H1 (cell line): ENCODE measurements at regions not wholly inside any gene's neighbourhood (a gene's known extent, or its start where the extent isn't known, plus 50 kb on each side); places are given as distances from the start of the nearest gene placed in this dataset.

Source experiments
- CTCF ChIA-PET: fragments of 300-600 bp; sonication (Branson Sonifier 250); formaldehyde crosslinking; loops from one replicate; lab custom pipeline; 2021; ENCODE audit not compliant: partially characterized antibody; lab: Charles Lee
- POLR2A ChIA-PET: fragments of 300-600 bp; sonication (Branson Sonifier 250); formaldehyde crosslinking; loops from one replicate; lab custom pipeline; 2021; ENCODE audit warnings: inconsistent platforms; ENCODE audit not compliant: partially characterized antibody; lab: Charles Lee
- DNase-seq, 2 experiments: peaks; one replicate each; pipeline versions ENCODE4 v3.0.0 to v3.0.0-alpha.2; 2010 to 2022; ENCODE audit warnings: low spot score in 2 of 2, low read depth in 1 of 2, mixed read lengths in 1 of 2
- FAIRE-seq: peaks from 2 replicates; lab custom pipeline; 2011; peaks lifted over from hg19 to GRCh38; lab: Jason Lieb, UNC
- H2AFZ ChIP-seq: 2 replicates; pipeline ENCODE4 v1.8.1; 2012; ENCODE audit warnings: low read length, inconsistent platforms
- H2AK5ac ChIP-seq: 2 replicates; pipeline ENCODE4 v1.6.1; 2013; ENCODE audit warnings: low read depth, low read length
- H2BK120ac ChIP-seq: replicated peaks from 2 replicates; pipeline ENCODE3; 2013; ENCODE audit warnings: low read depth, low read length, inconsistent platforms
- H2BK12ac ChIP-seq: 2 replicates; pipeline ENCODE4 v1.6.1; 2013; ENCODE audit warnings: low read depth, low read length
- H2BK15ac ChIP-seq: 2 replicates; pipeline ENCODE4 v1.6.1; 2013; ENCODE audit warnings: low read length
- H2BK20ac ChIP-seq: 2 replicates; pipeline ENCODE4 v1.6.1; 2013; ENCODE audit warnings: low read length
- H2BK5ac ChIP-seq: 2 replicates; pipeline ENCODE4 v1.6.1; 2013; ENCODE audit warnings: low read depth, low read length
- H3K14ac ChIP-seq: 2 replicates; pipeline ENCODE4 v1.6.1; 2013; ENCODE audit warnings: inconsistent platforms; ENCODE audit not compliant: insufficient read length
- H3K18ac ChIP-seq: 2 replicates; pipeline ENCODE4 v1.6.1; 2013; ENCODE audit warnings: low read length; ENCODE audit errors: extremely low read depth
- H3K23ac ChIP-seq: 2 replicates; pipeline ENCODE4 v1.6.1; 2013; ENCODE audit warnings: inconsistent platforms; ENCODE audit not compliant: insufficient read length
- H3K23me2 ChIP-seq: 2 replicates; pipeline ENCODE4 v1.6.1; 2013; ENCODE audit warnings: low read depth, low read length
- H3K27ac ChIP-seq: 2 replicates; pipeline ENCODE4 v1.6.1; 2011; ENCODE audit warnings: low read depth, low read length, inconsistent platforms
- H3K27me3 ChIP-seq, 4 experiments: replicated peaks in 1 of 4; 1 replicate in 1 of 4; 2 replicates in 3 of 4; pipeline versions ENCODE4 v1.6.1 to v1.8.1; 2011 to 2013; ENCODE audit warnings: low read length in 3 of 4, mild to moderate bottlenecking in 3 of 4, inconsistent platforms in 2 of 4, mixed read lengths in 2 of 4, moderate library complexity in 1 of 4; ENCODE audit not compliant: control insufficient read depth in 3 of 4, insufficient read depth in 3 of 4; ENCODE audit errors: extremely low read depth in 1 of 4
- H3K36me3 ChIP-seq, 4 experiments: 2 replicates each; pipeline versions ENCODE4 v1.6.1 to v1.8.1; 2011 to 2013; ENCODE audit warnings: mild to moderate bottlenecking in 4 of 4, low read length in 3 of 4, moderate library complexity in 2 of 4, control low read depth in 1 of 4, inconsistent platforms in 1 of 4; ENCODE audit not compliant: insufficient read depth in 4 of 4, control insufficient read depth in 2 of 4
- H3K4ac ChIP-seq: replicated peaks from 2 replicates; pipeline ENCODE3; 2013; ENCODE audit warnings: low read length, low read depth, mixed read lengths, inconsistent platforms; ENCODE audit not compliant: insufficient read length
- H3K4me1 ChIP-seq, 4 experiments: replicated peaks in 1 of 4; 1 replicate in 1 of 4; 2 replicates in 3 of 4; pipeline versions ENCODE4 v1.6.1 to v1.8.1; 2011 to 2013; ENCODE audit warnings: low read length in 3 of 4, inconsistent platforms in 2 of 4, mixed read lengths in 1 of 4; ENCODE audit not compliant: insufficient read depth in 4 of 4, control insufficient read depth in 3 of 4
- H3K4me2 ChIP-seq, 2 experiments: 2 replicates each; pipeline versions ENCODE4 v1.6.1 to v1.8.1; 2011 to 2013; ENCODE audit warnings: low read depth in 2 of 2, low read length in 2 of 2, control low read depth in 1 of 2, inconsistent platforms in 1 of 2, mild to moderate bottlenecking in 1 of 2; ENCODE audit not compliant: insufficient read depth in 1 of 2
- H3K4me3 ChIP-seq, 4 experiments: fragments of 200-600, 300-600 bp in 1 of 4; sonication (generic), shearing (Covaris generic), sonication (Bioruptor Twin) in 1 of 4; 2 replicates each; pipeline versions ENCODE4 v1.5.1 to v1.8.1; 2011 to 2016; ENCODE audit warnings: low read length in 4 of 4, low read depth in 3 of 4, control low read depth in 2 of 4, inconsistent platforms in 2 of 4, mild to moderate bottlenecking in 2 of 4, mixed read lengths in 1 of 4, moderate library complexity in 1 of 4; ENCODE audit not compliant: insufficient read depth in 2 of 4; ENCODE audit errors: extremely low read depth in 1 of 4
- H3K56ac ChIP-seq: replicated peaks from 2 replicates; pipeline ENCODE3; 2013; ENCODE audit warnings: low read depth, mild to moderate bottlenecking, mixed read lengths, low read length, inconsistent platforms; ENCODE audit not compliant: insufficient read length
- H3K79me1 ChIP-seq: 2 replicates; pipeline ENCODE4 v1.6.1; 2013; ENCODE audit warnings: low read depth, low read length, control low read depth
- H3K79me2 ChIP-seq, 2 experiments: 2 replicates each; pipeline versions ENCODE4 v1.6.1 to v1.8.1; 2012 to 2013; ENCODE audit warnings: low read length in 2 of 2, mild to moderate bottlenecking in 2 of 2, inconsistent platforms in 1 of 2; ENCODE audit not compliant: insufficient read depth in 2 of 2, control insufficient read depth in 1 of 2
- H3K9ac ChIP-seq, 4 experiments: replicated peaks in 1 of 4; 1 replicate in 1 of 4; 2 replicates in 3 of 4; pipeline versions ENCODE4 v1.6.1 to v1.8.1; 2011 to 2013; ENCODE audit warnings: low read depth in 3 of 4, low read length in 3 of 4, control low read depth in 2 of 4, mild to moderate bottlenecking in 2 of 4, moderate library complexity in 2 of 4, inconsistent platforms in 1 of 4; ENCODE audit errors: extremely low read depth in 1 of 4
- H3K9me3 ChIP-seq, 2 experiments: 2 replicates each; pipeline versions ENCODE4 v1.6.1 to v1.8.1; 2012 to 2013; ENCODE audit warnings: mild to moderate bottlenecking in 2 of 2, moderate library complexity in 2 of 2, control low read depth in 1 of 2, inconsistent platforms in 1 of 2, low read depth in 1 of 2, low read length in 1 of 2, mixed read lengths in 1 of 2; ENCODE audit not compliant: insufficient read depth in 2 of 2
- H4K20me1 ChIP-seq, 2 experiments: replicated peaks in 1 of 2; 2 replicates each; pipeline versions ENCODE3 to v1.8.1; 2011 to 2013; ENCODE audit warnings: inconsistent platforms in 2 of 2, low read length in 2 of 2, mild to moderate bottlenecking in 1 of 2; ENCODE audit not compliant: insufficient read depth in 2 of 2, control insufficient read depth in 1 of 2
- H4K5ac ChIP-seq: 2 replicates; pipeline ENCODE4 v1.6.1; 2013; ENCODE audit warnings: low read length, low read depth, mixed read lengths, inconsistent platforms; ENCODE audit not compliant: insufficient read length
- H4K8ac ChIP-seq: 2 replicates; pipeline ENCODE4 v1.8.0; 2013; ENCODE audit warnings: mild to moderate bottlenecking, moderate library complexity, low read length, inconsistent platforms; ENCODE audit not compliant: insufficient read depth; ENCODE audit errors: extremely low read depth
- H4K91ac ChIP-seq: replicated peaks from 2 replicates; pipeline ENCODE3; 2013; ENCODE audit warnings: low read length, mixed read lengths, inconsistent platforms; ENCODE audit not compliant: insufficient read length
- E2F6 ChIP-seq: IDR thresholded peaks from 2 replicates; pipeline ENCODE4 v1.6.1; 2012; ENCODE audit warnings: inconsistent platforms
- EZH2 ChIP-seq: fragments of 200-600 bp; sonication (generic); IDR thresholded peaks from 2 replicates; pipeline ENCODE4 v1.7.1; 2012; ENCODE audit warnings: low read depth, mild to moderate bottlenecking, moderate library complexity, low read length, inconsistent platforms; ENCODE audit not compliant: severe bottlenecking
- JUND ChIP-seq: IDR thresholded peaks from 2 replicates; pipeline ENCODE4 v1.6.1; 2011; ENCODE audit warnings: mild to moderate bottlenecking, improper control_type of control experiment, low read length
- MAFK ChIP-seq: IDR thresholded peaks from 2 replicates; pipeline ENCODE4 v1.6.1; 2012; ENCODE audit warnings: low read depth, mild to moderate bottlenecking, improper control_type of control experiment, low read length
- MAX ChIP-seq: IDR thresholded peaks from 2 replicates; pipeline ENCODE4 v1.6.1; 2012; ENCODE audit warnings: inconsistent platforms
- NANOG ChIP-seq: IDR thresholded peaks from 2 replicates; pipeline ENCODE4 v1.6.1; 2011; ENCODE audit warnings: low read length, low read depth, mild to moderate bottlenecking, inconsistent platforms; ENCODE audit not compliant: insufficient read depth, poor library complexity, severe bottlenecking
- NRF1 ChIP-seq: IDR thresholded peaks from 2 replicates; pipeline ENCODE4 v1.6.1; 2011; ENCODE audit warnings: mild to moderate bottlenecking, low read depth, low read length, improper control_type of control experiment
- RNF2 ChIP-seq: fragments of 200-900, 300-1000 bp; sonication (generic); IDR thresholded peaks from 2 replicates; pipeline ENCODE4 v1.7.1; 2016; ENCODE audit warnings: borderline replicate concordance, low read depth, mild to moderate bottlenecking, antibody characterized with exemption, low read length; ENCODE audit not compliant: poor library complexity, severe bottlenecking; ENCODE audit errors: missing control alignments
- SRF ChIP-seq: IDR thresholded peaks from 2 replicates; pipeline ENCODE4 v1.6.1; 2011; ENCODE audit warnings: mild to moderate bottlenecking, low read depth, low read length, moderate library complexity
- TBP ChIP-seq: IDR thresholded peaks from 2 replicates; pipeline ENCODE4 v1.6.1; 2011; ENCODE audit warnings: low read depth, low read length, improper control_type of control experiment
- USF2 ChIP-seq: IDR thresholded peaks from 2 replicates; pipeline ENCODE4 v1.6.1; 2011; ENCODE audit warnings: low read length, improper control_type of control experiment
- WGBS, 2 experiments: shearing (Covaris generic) in 1 of 2; methylation state at CpG; one replicate each; pipeline versions ENCODE4 v1.1.6 to v1.1.7; 2013 to 2015; ENCODE audit warnings: low lambda C conversion rate in 2 of 2, mixed read lengths in 2 of 2, inconsistent platforms in 1 of 2, low coverage in 1 of 2, missing lambda C conversion rate in 1 of 2; ENCODE audit not compliant: insufficient replicate concordance in 2 of 2, insufficient coverage in 1 of 2, insufficient read length in 1 of 2; ENCODE audit errors: extremely low coverage in 1 of 2, missing lambda C conversion rate in 1 of 2; 5-methylcytosine and 5-hydroxymethylcytosine counted together

- FAIRE-seq (no peak), DNase-seq (no peak)
- Histone ChIP-seq H3K14ac (no peak overlapping the region), H3K56ac (no peak overlapping the region), H4K20me1 (no peaks in the 10 kb centered on the region), H4K5ac (no peak overlapping the region), H3K4me2 (no peak overlapping the region), H3K27ac (no peak overlapping the region), H3K36me3 (no peaks in the 10 kb centered on the region), H3K18ac (no peak overlapping the region), H2BK15ac (no peak overlapping the region), H2BK20ac (no peak overlapping the region), H3K23ac (no peak overlapping the region), H2BK5ac (no peak overlapping the region), H3K9ac (no peak overlapping the region), H3K79me2 (no peaks in the 10 kb centered on the region), H2BK120ac (no peak overlapping the region), H3K27me3 (no peaks in the 10 kb centered on the region), H3K4me1 (no peaks in the 10 kb centered on the region), H3K9me3 (peaks cover 2 to 25% of the 10 kb centered on the region in 2 experiments; a peak in 2 of 4 replicates), H2BK12ac (no peak overlapping the region), H3K79me1 (no peaks in the 10 kb centered on the region), H4K8ac (no peak overlapping the region), H3K23me2 (no peaks in the 10 kb centered on the region), H3K4ac (no peak overlapping the region), H4K91ac (no peak overlapping the region), H2AK5ac (no peak overlapping the region), H2AFZ (no peak overlapping the region), H3K4me3 (no peak overlapping the region)
- ChIA-PET POLR2A (no interaction called here), CTCF (no interaction called here)
- 62% methylated on average over 3 of the region's 6 CpGs; no CpG with 5 or more reads in 1 of the 2 experiments for WGBS, 2 experiments
- TF ChIP-seq NANOG = no peak
- no peak for TF ChIP-seq JUND
- no peak for TF ChIP-seq MAFK
- no peak for TF ChIP-seq RNF2
- no peak for TF ChIP-seq NRF1
- no peak for TF ChIP-seq EZH2
- TF ChIP-seq USF2 = no peak
- no peak for TF ChIP-seq SRF
- TF ChIP-seq TBP = no peak
- no peak for TF ChIP-seq E2F6
- TF ChIP-seq MAX = no peak
These were observed 325.6 kb upstream of the RBMY1B start for GRCh38 chrY:21185419-21186105.
